BJ (cell line): ENCODE measurements at regions not wholly inside any gene's neighbourhood (a gene's known extent, or its start where the extent isn't known, plus 50 kb on each side); places are given as distances from the start of the nearest gene placed in this dataset.
A peak's percentile ranks its signal among the peaks of the same experiment; 100 is the strongest.

Source experiments
- CTCF ChIA-PET: fragments of 350-600 bp; formaldehyde crosslinking; extraction: SDS; loops from one replicate; lab custom pipeline; 2021; ENCODE audit warnings: antibody characterized with exemption, inconsistent platforms; lab: Yijun Ruan, JAX
- POLR2A ChIA-PET: fragments of 300-600 bp; sonication (Branson Sonifier 250); formaldehyde crosslinking; extraction: SDS; loops from one replicate; lab custom pipeline; 2021; ENCODE audit warnings: antibody characterized with exemption; lab: Charles Lee
- DNase-seq: peaks from one replicate; pipeline ENCODE4 v3.0.0-alpha.2; 2011; ENCODE audit warnings: low read depth
- H3K27me3 ChIP-seq: 2 replicates; pipeline ENCODE4 v1.6.0; 2011; ENCODE audit warnings: low read length; ENCODE audit not compliant: control insufficient read depth, insufficient read depth
- H3K36me3 ChIP-seq: 2 replicates; pipeline ENCODE4 v1.5.1; 2011; ENCODE audit warnings: low read length; ENCODE audit not compliant: control insufficient read depth, insufficient read depth
- H3K4me3 ChIP-seq: 2 replicates; pipeline ENCODE4 v1.5.1; 2011; ENCODE audit warnings: low read depth, mild to moderate bottlenecking, control low read depth, low read length
- TF ChIP-seq, protein P1 (sequence below): IDR thresholded peaks from 2 replicates; pipeline ENCODE4 v1.5.1; 2011; ENCODE audit warnings: low read depth, mild to moderate bottlenecking, control low read depth, inconsistent platforms, low read length, moderate library complexity; ENCODE audit not compliant: insufficient read depth

DNA sequence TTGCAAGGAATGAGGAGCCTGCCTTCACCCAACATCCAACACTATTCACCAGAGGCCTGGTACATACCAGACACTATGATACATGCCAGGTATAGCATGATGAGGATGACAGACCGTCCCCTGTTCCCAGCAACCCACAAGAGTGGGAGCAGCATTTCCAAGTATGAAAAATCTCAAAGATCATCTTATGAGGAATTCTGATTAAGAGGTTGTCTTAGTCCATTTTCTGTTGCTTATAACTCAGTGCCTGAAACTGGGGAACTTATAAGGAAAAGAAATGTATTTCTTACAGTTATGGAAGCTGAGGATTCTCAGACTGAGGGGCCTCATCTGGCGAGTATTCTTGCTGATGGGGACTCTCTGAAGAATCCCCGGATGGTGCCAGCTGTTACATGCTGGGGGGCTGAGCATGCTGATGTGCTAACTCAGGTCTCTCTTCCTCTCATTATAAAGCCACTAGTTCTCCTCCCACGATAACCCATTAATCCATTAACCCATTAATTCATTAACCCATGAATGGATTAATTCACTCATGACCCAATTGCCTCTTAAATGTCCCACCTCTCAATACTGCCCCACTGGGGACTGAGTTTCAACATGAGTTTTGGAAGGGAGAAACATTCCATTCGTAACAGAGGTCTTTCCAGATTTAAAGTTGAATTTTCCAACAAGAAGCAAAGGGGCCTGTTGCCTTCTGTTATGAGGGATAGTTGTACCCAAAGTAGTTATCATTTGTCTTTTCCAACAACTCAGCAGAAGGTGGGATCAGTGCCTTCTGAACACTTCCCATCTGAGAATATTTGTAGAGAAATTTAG is 173.9 kb downstream of the HERPUD2 start:
- POLR2A ChIA-PET = no interaction called here
- no peak for DNase-seq
- CTCF ChIA-PET = interaction anchor here (0.8 to 2.1 kb wide), 11 partner anchors 8 to 97 kb away, joined by 3 to 15 read pairs (median 5); no protein-coding TSS in a partner anchor
- Histone ChIP-seq H3K36me3 (no peaks in the 10 kb centered on the region), H3K27me3 (no peaks in the 10 kb centered on the region; the same call in 1 of the 2 replicates), H3K4me3 (no peak overlapping the region)
- TF ChIP-seq, protein P1, sequence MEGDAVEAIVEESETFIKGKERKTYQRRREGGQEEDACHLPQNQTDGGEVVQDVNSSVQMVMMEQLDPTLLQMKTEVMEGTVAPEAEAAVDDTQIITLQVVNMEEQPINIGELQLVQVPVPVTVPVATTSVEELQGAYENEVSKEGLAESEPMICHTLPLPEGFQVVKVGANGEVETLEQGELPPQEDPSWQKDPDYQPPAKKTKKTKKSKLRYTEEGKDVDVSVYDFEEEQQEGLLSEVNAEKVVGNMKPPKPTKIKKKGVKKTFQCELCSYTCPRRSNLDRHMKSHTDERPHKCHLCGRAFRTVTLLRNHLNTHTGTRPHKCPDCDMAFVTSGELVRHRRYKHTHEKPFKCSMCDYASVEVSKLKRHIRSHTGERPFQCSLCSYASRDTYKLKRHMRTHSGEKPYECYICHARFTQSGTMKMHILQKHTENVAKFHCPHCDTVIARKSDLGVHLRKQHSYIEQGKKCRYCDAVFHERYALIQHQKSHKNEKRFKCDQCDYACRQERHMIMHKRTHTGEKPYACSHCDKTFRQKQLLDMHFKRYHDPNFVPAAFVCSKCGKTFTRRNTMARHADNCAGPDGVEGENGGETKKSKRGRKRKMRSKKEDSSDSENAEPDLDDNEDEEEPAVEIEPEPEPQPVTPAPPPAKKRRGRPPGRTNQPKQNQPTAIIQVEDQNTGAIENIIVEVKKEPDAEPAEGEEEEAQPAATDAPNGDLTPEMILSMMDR = no peak

DNA sequence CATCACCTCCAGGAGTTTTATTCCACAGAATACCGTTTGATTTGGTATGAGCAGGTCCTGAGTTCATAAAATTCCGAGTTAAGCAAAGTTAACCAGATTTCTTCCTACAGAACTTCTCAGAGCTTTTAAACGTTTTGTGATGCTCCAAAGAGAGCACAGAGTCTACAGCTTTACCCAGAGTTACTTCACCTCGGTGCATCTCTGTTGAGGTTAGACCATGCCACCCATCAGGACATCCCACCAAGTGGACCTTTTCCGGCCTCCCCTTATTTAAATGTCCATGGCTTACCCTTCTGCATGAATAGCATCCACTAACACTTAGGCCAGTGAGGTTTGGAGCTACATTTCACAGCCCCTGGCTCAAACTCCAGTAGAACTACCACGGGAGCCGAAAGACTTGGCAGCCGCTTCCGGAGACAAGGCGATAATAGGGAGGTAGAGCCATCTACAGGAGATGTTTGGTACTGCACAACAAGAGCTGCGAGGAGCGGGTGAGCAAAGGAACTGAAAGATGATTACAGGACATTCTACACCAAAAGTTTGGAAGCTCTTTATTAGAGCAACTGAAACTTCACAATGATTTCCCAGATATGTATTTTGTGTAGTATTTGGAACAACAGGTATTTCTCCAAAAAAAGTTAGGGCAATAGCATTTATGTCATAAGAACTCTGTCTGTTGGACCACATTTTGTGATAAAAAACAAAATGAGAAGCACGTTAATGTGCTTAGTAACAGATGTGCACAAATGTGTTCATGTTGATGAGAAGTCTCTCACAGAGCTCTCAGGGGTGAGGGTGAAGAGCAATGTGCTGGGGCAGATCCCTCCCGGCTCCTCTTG is 174.7 kb downstream of the HERPUD2 start:
- no peaks in the 10 kb centered on the region; the same call in 1 of the 2 replicates for H3K27me3 ChIP-seq
- no peak overlapping the region for H3K4me3 ChIP-seq
- ChIA-PET CTCF (interaction anchor here (0.7 to 2.1 kb wide), 16 partner anchors 9 to 1041 kb away, joined by 3 to 15 read pairs (median 4); no protein-coding TSS in a partner anchor), POLR2A (no interaction called here)
- TF ChIP-seq, protein P1 = peak; percentile 83
- DNase-seq = no peak
- H3K36me3 ChIP-seq = no peaks in the 10 kb centered on the region

DNA sequence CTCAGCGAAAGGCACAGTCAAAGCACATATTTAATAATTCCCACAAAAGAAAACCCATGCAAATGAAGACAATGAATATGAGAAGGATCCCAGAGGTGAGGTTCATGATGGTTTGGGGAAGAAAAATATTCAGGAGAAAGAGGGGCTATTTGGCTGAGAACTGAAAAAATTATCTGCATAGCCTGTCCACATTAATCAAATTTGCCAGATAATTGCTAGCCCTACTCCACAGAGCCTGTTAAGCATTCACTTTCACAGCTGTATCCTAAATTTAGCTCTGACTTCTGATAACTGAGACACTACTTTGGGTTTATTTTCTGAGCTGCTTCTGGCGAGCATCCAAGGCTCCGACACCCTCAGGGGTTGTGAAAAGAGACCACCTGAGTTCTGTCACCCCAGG is 176.2 kb downstream of the HERPUD2 start:
- Histone ChIP-seq H3K4me3 (no peak overlapping the region), H3K27me3 (no peaks in the 10 kb centered on the region; the same call in 1 of the 2 replicates), H3K36me3 (no peaks in the 10 kb centered on the region)
- ChIA-PET CTCF (interaction anchor here (0.6 to 1.1 kb wide), 2 partner anchors 35 to 840 kb away, joined by 3 read pairs; no protein-coding TSS in a partner anchor), POLR2A (no interaction called here)
- TF ChIP-seq, protein P1 = no peak
- no peak for DNase-seq

DNA sequence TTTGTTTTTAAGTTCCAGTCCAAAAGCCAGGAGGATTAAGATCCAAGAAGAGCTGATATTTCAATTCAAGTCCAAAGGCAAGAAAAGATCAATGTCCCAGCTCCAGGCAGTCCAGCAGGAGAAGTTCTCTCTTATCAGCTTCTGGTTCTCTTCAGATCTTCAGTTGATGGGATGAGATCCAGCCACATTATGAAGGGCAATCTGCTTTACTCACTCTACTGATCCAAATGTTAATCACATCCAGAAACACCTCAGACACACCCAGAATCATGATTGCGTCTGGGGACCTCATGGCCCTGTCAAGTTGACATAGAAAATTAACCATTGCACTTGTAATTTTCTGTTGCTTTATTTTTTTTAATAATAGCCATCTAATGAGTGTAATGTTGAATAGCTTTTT is 178.4 kb downstream of the HERPUD2 start:
- ChIA-PET POLR2A (no interaction called here), CTCF (no interaction called here)
- Histone ChIP-seq H3K36me3 (no peaks in the 10 kb centered on the region), H3K4me3 (no peak overlapping the region), H3K27me3 (no peaks in the 10 kb centered on the region; the same call in 1 of the 2 replicates)
- TF ChIP-seq, protein P1 = no peak
- DNase-seq = no peak

DNA sequence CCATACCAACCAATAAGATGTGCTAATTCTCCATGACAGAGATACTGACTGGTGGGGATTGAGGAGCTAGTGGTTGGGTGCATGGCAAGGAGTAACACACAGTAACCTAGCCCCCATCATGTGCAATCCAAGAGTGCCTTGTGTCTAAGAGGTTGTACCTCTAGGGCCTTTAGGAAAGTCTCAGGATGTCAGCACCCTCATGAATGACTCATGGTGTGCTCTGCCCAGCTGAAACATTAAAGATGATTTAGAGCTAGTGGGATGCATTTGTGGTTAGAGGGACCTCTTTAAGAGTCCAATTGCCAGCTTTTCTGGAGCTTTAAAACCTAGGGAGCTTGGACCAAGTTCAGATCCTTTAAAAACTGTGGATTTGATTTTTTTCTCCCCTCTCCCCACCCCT is 181.1 kb downstream of the HERPUD2 start:
- CTCF ChIA-PET = no interaction called here
- POLR2A ChIA-PET = no interaction called here
- no peak for DNase-seq
- Histone ChIP-seq H3K4me3 (no peak overlapping the region), H3K27me3 (no peaks in the 10 kb centered on the region; the same call in 1 of the 2 replicates), H3K36me3 (no peaks in the 10 kb centered on the region)
- TF ChIP-seq, protein P1 = no peak
